H4 (cell line): ENCODE measurements at regions not wholly inside any gene's neighbourhood (a gene's known extent, or its start where the extent isn't known, plus 50 kb on each side); places are given as distances from the start of the nearest gene placed in this dataset.
A peak's percentile ranks its signal among the peaks of the same experiment; 100 is the strongest.
"Not testable (repeated sequence)": the region's sequence is repeated elsewhere in the genome, so short reads cannot be mapped to it uniquely, and the experiment has no call there.

Source experiments
- DNase-seq: peaks from one replicate; pipeline ENCODE4 v3.0.0-alpha.2; 2015; ENCODE audit warnings: low spot score

DNA sequence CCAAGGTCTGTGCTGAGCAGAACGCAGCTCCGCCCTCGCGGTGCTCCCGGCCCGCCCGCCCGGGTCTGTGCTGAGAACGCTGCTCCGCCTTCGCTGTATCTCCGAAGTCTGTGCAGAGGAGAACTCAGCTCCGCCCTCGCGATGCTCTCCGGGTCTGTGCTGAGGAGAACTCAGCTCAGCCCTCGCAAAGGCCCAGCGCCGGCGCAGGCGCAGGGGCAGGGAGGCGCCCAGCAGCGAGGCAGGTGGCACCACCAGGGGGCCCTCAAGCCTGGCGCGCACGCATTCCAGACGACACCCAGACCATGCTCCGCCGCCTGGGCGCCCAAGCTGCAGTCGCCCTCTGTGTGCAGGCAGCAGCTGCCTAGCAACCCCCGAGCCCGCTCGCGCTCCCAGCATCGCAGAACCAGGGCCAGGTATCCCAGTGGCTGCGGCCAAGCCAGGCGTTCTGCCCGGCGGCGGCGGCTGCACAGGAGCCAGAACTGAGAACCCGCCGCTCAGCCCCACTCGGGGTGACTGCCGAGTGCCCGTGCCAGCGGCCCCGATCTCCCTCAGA lies 672.1 kb upstream of the DEFB115 start:
- peak; percentile 80 for DNase-seq

DNA sequence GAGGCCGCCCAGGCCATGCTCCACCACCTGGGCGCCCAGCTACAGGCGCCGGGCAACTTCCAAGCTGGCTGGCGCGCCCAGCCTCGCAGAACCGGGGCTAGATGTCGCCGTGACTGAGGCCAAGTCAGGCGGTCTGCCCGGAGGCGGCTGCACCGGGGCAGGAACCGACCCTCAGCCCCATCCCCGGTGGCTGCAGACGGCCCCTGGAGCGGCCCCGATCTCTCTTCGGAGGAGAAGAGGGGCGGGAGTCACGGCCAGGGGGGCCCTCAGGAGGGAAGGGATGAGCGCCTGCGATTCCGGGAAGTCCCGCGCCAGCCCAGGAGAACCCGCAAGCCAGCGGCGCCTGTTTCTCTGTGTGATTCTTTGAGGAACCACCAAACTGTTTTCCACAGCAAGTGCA lies 671.3 kb upstream of the DEFB115 start:
- not testable (repeated sequence) for DNase-seq

DNA sequence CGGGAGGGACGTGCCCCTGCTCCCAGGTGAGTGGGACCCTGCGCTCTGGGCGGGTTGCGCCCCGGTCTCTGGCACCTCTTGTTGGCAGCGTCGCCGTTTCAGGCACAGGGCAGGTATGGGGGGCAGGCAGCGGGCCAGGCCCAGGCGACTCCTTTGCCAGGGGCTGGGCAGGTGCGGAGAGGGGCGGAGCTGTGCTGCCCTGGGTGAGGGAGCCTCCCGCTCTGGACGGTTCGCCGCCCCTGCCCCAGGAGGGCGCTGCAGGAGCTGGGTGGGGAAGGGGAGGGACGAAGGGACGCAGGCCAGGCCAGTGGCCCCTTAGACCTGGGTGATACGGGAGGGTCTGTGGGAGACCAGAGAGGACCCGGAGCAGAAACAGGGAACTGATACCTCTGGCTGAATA lies 663.9 kb upstream of the DEFB115 start:
- DNase-seq, result no peak

GRCh38 chr20:30594112-30594511 lies 663.4 kb upstream of the DEFB115 start:
- no peak for DNase-seq

DNA sequence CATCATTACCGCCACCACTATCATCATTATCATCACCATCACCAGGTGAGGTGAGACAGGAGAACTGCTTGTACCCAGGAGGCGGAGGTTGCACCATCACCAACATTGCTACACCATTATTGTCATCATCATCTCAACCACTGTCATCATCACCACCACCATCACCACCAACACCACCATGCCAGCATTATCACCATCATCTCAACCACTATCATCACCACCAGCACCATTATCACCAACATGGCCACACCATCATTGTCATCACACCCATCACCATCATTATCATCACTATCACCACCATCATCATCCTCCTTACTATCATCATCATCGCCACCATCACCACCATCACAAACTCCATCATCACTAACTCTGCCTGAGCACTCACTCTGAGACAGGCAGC lies 661.8 kb upstream of the DEFB115 start:
- DNase-seq, result no peak

DNA sequence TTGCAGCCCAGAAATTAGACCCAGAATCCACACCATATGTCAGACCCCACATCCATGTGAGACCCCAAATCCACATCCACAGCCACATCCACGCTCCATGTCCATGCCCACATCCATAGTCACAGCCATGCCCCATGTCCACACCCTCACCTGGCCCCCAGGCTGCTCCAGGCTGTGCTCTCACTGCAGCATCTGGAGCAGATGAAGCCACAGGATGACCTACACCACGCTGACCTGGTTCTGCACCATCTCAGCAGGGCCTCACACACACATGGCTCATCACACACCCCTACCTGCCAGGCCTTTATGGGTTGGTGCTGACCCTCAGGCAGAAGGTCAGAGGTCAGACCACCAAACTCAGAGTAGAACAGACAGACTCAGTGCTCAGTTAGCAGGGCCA lies 660.0 kb upstream of the DEFB115 start:
- not testable (repeated sequence) for DNase-seq

- DNase-seq, result no peak
These were observed 658.8 kb upstream of the DEFB115 start for GRCh38 chr20:30598460-30599230.

- no peak for DNase-seq
These were observed 657.5 kb upstream of the DEFB115 start for GRCh38 chr20:30599990-30600389.

DNA sequence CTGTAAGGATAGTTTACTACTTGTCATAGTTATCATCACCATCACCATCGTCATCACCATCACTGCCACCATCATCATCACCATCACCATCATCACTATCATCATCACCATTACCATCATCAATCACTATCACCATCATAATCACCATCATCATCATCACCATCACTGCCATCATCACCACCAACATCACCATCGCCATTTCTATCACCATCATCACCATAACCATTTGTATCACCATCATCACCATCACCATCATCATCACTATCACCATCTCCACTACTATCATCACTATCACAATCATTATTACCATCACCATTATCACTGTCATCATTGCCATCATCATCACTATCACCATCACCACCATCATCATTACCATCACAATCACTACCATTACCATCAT lies 655.5 kb upstream of the DEFB115 start:
- DNase-seq, result no peak

DNA sequence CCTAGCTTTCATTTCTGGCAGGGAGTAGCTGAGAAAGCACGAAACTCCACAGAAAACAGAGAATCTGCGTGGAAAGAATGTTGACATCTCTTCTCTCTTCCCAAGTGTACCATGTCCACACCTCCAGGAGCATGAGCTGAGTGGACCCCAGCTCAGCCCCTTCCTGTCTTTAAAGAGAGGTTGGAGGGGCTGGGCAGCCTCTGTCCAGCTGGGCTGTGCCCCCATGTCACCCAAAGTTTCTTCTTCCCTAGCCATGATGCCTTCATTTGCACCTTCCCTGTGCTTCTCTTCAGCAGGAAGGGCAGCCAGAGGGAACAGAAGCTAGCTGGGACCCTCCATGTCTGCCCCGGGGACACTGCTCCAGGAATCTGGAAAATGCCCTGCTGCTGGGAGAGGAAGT lies 655.0 kb upstream of the DEFB115 start:
- DNase-seq, result no peak

GRCh38 chr20:30606990-30607389 lies 650.5 kb upstream of the DEFB115 start:
- no peak for DNase-seq

GRCh38 chr20:30610029-30610693 lies 647.3 kb upstream of the DEFB115 start:
- peak; percentile 6 for DNase-seq

DNA sequence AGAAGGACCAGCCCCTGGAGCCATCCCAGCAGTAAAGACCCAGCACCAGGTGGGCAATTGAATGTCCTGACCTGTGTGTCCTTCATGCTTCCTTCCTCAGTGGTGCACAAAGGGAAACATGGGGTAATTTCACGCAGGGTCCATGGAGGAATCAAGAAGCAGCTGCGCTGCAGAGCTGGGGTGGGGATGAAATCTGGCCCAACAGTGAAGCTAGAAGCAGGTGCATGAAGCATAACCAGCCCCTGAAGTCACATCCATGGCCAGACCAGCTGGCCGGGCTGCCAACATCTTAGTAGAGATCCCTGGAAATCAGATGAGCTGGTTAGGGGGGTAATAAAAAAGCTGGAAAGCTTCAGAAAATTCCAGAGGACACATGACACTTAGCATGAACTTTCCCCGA lies 646.7 kb upstream of the DEFB115 start:
- DNase-seq, result no peak

GRCh38 chr20:30611239-30611984 lies 646.1 kb upstream of the DEFB115 start:
- no peak for DNase-seq

- DNase-seq, result no peak
These were observed 645.1 kb upstream of the DEFB115 start for GRCh38 chr20:30612344-30612743.

GRCh38 chr20:30621346-30621745 lies 636.1 kb upstream of the DEFB115 start:
- DNase-seq, result not testable (repeated sequence)

DNA sequence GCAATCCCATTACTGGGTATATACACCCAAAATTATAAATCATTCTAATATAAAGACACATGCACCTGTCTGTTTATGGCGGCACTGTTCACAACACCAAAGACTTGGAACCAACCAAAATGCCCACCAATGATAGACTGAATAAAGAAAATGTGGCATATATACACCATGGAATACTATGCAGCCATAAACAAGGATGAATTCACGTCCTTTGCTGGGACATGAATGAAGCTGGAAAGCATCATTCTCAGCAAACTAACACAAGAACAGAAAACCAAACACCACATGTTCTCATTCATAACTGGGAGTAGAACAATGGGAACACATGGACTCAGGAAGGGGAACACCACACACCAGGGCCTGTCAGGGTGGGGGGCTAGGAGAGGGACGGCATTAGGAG lies 633.2 kb upstream of the DEFB115 start:
- DNase-seq, result not testable (repeated sequence)

DNA sequence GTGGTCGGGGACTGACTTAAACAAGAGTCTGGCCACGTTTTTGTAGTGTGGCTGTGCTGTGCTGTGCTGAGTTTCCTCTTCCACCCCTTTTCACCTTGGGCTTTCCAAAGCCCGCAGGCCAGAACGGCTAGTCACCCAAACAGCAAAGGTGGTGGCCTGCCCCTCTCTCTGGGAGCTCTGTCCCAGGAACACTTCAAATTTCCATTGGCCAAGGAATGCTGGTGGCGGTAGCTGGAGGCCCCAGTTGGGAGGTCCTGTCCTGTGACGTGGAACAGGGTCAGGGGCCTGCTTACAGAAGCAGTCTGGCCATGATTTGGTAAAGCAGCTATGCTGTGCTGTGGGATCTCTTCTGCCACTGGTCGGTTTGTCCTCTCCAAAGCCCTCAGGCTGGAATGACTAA lies 628.1 kb upstream of the DEFB115 start:
- DNase-seq, result not testable (repeated sequence)

DNA sequence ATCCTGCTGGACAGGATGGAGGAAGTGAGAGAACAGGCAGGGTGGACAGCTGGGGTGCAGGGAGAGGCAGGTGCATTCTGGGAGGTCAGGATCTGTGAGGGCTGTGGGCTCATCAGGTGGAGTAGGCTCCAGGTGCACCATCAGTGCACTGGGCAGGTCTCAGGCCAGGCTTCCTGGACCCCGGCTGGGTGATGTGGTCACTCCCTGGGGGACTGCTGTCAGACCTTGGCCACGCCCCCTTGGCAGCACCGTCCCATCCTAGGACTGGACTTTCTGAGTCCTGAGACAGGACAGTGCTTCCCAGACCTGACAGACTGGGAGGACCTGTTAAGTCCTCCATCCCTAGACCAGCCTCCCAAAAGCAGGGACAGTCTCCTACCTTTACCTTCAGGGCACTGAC lies 626.7 kb upstream of the DEFB115 start:
- DNase-seq, result no peak

DNA sequence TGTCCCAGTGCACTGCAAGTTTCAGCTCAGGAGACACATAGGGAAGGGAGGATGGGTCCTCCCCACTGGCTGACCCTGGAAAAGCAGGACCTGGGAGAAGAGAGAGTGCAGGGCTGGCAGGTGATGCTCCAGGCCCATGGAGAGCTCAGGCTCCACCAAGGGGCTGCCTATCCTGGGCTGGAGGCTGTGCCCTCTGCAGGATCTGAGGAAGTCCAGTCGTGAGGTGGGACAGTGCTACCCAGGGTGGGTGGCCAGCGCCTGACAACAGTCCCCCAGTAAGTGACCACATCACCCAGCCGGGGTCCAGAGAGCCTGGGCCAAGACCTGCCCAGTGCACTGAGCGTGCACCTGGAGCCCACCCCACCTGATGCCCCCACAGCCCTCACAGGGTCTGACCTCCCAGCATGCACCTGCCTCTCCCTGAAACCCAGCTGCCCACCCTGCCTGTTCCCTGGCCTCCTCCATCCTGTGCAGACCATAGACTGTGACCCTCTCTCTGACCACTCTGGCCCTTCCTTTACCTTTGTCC lies 626.1 kb upstream of the DEFB115 start:
- DNase-seq, result not testable (repeated sequence)

DNA sequence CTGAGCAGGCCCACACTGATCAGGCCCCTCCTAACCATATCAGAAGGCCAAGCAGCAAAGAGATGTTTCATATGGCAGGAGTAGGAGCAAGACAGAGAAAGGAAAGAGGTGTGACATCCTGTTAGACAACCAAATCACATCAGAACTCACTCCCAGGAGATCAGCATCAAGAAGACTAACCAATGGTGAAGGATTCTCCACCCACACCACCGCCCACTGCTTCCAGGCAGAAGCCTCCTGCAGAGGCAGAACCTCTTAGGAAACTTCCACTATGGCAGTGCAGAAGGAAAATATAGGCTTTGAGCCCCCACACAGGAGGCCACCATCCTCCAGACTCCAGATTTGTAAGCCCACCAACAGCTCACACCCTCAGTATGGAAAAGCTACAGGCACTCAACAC lies 624.7 kb upstream of the DEFB115 start:
- not testable (repeated sequence) for DNase-seq

- DNase-seq, result not testable (repeated sequence)
These were observed 615.9 kb upstream of the DEFB115 start for GRCh38 chr20:30641522-30641921.
